GM21786 (cell line): ENCODE measurements at regions not wholly inside any gene's neighbourhood (a gene's known extent, or its start where the extent isn't known, plus 50 kb on each side); places are given as distances from the start of the nearest gene placed in this dataset.
"Not testable (repeated sequence)": the region's sequence is repeated elsewhere in the genome, so short reads cannot be mapped to it uniquely, and the experiment has no call there.

Source experiments
- ATAC-seq: cut with Tn5 transposase; IDR thresholded peaks from one replicate; pipeline ENCODE4 v1.9.1; 2021; ENCODE audit not compliant: unreplicated experiment

DNA sequence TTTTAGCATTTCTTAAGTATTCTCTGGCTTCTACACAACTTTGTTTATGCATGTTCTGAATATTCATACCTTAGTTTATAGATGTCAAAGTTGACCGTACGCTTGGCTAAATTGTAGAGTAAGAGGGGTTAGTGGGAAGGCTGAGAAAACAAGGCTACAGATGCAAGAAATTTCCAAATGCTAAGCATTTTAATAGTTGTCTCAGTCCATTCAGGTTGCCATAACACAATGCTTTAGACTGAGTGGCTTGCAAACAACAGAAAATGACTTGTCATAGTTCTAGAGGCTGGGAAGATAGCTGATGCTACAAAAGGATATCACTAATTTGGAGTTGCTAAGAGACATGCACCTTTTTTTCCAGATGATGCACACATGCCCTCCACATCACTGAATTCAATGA is 53.0 kb upstream of the C1QTNF3 start:
- not testable (repeated sequence) for ATAC-seq

DNA sequence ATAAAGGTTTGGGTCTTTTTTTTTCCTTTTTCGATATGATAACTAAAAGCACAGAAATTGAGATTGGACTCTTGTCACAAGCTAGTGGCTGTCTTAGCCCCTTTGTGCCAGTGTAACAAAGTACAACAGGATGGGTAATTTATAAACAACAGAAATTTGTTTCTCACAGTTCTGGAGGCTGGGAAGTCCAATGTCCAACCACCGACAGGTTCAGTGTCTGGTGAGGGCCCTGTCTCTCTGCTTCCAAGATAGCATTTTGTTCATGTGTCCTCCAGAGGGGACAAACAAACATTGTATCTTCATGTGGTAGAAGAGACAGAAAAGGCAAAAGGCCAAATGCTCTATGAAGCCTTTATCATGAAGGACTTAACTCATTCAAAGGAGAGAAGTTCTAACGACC is 56.9 kb upstream of the C1QTNF3 start:
- ATAC-seq, result not testable (repeated sequence)

DNA sequence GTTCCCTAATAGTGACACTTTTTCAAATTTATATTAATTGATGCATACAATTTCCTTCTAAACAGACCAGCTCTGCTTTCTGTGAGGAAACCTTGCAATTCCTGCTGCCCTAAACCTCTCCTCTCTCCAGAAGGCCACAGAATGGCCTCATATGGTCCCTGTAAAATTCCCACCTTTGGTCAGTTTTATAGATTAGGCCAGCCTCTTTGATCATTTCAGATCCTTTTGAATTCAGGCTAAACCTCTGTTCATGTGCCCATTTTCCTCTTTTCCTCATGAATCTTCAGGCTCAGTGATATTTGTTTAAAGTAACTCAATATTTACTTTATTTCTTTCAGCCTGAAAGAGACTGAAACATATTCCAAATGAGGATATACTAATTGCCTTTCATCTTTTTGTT is 58.6 kb upstream of the C1QTNF3 start:
- not testable (repeated sequence) for ATAC-seq

DNA sequence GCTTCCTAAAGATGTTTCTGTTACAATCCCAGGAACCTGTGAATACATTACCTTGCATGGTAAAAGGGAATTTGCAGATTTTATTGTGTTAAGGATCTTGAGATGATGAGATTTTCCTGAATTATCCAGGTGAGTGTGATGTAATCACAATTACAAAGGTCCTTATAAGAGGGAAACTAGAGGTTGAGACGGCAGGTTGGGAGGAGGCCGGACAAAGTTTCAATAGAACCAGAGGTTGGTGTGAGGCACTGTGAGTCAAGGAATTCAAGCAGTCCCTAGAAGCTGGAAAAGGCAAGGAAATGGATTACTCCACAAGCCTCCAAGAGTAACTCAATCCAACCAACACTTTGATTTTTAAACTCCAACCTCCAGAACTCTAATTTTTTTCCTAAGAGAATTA is 65.9 kb upstream of the C1QTNF3 start:
- ATAC-seq, result not testable (repeated sequence)

DNA sequence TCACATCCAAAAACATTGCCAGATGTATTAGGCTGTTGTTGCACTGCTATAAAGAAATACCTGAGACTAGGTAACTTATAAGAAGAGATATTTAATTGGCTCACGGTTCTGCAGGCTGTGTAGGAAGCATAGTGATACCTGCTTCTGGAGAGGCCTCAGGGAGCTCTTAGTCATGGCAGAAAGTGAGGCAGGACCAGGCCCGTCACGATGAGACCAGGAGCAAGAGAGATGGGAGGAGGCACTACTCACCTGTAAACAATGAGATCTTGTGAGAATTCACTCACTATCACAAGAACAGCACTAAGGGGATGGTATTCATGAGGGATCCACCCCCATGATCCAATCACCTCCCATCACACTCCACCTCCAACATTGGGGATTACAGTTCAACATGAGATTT is 81.3 kb upstream of the C1QTNF3 start:
- not testable (repeated sequence) for ATAC-seq

DNA sequence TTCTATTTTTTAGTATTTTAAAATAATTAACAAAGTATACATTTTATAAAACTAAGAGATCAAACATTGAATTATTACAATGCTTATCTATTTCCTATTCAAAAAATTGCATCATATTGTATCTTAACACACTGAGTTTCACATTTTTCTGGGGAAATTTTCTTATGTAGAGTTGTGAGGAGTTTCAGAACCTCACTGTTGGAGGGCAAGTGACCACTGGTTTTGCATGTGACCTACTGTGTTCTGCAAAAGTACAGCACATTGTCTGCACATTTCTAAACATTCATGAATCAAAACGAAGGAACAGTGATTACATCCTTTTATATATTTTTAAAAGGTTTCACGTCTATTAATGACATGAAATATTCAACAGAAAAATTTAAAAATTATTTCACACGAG is 82.3 kb upstream of the C1QTNF3 start:
- ATAC-seq, result peak; percentile 91

DNA sequence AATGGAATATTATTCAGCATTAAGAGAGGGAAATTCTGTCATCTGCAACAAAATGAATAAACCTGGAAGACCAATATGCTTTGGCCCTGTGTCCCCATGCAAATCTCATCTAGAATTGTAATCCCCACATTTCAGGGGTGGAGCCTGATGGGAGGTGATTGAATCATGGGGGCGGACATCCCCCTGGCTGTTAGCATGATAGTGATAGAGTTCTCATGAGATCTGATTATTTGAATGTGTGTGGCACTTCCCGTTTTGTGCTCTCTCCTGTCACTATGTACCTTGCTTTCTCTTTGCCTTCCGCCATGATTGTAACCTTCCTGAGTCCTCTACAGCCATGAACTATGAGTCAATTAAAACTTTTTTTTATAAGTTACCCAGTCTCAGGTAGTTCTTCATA is 83.7 kb upstream of the C1QTNF3 start:
- not testable (repeated sequence) for ATAC-seq

DNA sequence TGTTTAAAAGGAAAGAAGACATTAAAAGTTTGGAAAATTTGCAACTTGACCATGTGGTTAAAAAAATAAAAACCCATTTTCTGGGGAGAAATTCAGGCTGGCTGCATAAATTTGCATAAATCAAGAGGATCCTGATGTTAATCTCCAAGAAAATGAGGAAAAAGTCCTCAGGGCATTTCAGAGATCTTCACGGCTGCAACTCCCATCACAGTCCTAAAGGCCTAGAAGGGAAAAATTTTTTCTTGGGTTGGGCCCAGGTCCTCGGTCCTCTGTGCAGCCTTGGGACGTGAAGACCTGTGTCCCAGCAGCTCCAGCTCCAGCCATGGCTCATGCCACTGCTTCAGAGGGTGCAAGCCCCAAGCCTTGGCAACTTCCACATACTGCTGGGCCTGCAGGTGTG is 84.8 kb upstream of the C1QTNF3 start:
- ATAC-seq, result not testable (repeated sequence)

DNA sequence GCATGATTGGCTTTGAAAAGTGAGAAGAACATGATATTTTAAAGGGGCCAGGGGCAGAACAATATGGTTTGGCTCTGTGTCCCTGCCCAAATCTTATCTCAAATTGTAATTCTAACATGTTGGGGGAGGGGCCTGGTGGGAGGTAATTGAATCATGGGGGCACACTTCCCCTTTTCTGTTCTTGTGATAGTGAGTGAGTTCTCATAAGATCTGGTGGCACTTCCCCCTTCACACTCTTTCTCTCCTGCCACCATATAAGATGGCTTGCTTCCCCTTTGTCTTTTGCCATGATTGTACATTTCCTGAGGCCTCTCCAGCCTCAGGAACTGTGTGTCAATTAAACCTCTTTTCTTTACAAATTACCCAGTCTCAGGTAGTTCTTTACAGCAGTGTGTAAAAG is 85.9 kb upstream of the C1QTNF3 start:
- ATAC-seq, result not testable (repeated sequence)

DNA sequence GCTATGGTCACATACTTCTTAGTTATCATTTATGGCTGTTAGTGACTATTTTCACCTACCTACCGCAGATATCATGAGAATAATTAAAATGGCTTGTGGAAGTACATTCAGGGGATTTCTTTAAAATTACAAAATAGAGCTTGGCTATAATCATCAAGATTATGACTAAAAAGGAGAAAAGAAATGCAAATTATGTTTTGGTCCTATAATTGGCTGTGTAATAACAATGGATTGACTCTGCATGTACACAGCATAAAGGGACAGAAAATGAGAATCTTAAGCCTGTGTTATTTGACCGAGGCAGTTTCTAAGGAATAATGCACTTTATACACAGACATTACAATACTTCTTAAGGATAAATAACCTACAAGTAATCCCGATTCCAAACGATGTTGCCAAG is 112.0 kb upstream of the C1QTNF3 start:
- ATAC-seq, result not testable (repeated sequence)

DNA sequence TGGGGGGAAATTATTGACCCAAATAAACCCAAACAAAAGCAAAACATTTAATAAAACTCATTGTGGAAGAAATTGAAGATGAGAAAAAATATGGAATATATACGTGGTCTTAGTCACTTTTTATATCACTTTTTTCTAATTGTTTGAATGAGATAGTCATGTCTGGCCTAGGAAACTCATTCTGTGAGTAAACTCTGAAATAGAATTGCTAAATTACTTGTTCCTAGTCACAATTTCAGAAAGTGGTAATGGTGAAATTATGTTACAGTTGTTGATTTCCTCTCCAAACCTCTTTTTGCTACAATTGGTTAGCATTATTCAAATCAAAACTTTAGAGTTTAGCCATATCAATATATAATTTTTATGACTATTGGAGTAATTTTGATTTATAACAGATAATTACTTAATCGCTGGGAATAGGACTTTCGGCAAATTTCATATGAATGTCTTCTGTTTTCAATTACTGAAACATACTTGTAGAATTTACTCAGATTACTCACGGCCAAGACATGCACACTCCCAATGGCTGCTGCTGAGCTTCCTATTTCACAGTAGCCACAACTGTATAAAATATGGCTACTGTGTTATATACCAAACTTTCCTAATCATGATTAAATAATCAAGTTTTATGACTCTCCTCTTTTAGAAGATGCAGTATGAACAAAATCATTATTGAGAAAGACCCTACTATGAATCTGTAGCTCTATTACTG is 113.8 kb upstream of the C1QTNF3 start:
- not testable (repeated sequence) for ATAC-seq

DNA sequence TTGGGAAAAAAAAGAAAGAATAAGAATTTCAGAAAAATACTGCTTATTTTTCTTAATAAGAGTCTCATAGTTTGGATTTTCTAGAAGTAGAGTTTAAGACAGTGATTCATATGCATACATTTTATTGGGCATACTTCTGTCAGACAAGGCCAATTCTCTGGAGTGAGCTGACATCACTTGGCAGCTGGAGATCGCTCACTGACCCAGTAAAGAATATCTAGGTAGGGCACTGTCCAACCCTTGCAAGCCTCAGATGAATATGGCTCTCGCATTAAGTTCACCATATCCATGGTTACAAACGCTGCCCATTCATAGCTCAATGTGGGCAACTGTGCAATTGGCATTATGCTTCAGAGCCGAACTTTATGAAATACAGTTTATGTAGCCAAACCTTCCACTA is 117.9 kb upstream of the C1QTNF3 start:
- not testable (repeated sequence) for ATAC-seq

DNA sequence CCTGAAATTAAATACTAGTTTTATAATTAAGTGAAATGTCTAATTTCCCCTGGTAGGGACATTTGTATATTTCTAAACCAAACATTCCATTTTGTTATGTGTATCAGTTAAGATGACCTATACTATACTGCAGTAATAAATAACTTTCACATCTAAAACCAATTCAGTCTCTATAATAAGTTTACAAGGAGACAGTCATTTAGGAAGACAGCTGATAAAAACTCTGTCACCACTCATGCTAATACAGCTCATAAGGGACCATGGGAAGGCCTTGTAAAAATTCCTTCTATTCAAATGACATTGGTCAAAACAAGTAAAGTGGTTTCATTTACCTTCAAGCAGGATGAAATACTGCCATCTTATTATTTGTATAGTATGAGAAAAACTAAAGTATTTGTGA is 128.4 kb upstream of the C1QTNF3 start:
- ATAC-seq, result not testable (repeated sequence)

DNA sequence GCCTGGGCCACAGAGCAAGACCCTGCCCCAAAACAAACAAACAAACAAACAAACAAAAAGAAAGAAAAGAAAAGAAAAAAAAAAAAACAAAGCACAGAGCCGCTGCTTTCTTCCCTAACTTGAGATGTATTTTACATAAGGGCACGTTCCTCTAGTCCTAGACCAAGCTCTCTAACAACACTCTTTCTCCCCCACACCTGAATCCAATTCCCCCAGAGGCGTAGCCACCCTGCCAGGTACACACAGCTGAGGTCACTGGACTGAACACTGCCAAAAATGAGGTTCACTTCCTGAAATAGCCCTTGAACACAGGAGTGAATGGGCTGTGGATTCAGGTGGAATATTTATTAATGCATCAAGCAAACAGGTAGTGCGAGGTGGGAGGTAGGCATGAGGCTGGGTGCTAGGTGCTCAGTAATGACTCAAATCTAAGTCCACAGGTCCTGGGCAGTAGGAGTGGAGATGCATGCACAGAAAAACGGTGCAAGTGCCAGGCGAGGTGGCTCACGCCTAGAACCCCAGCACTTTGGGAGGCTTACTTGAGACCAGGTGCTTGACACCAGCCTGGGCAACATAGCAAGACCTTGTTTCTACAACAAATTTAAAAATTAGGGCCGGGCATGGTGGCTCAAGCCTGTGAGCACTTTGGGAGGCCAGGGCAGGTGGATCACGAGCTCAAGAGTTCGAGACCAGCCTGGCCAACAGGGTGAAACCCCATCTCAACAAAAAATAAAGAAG is 136.6 kb upstream of the C1QTNF3 start:
- ATAC-seq, result not testable (repeated sequence)

DNA sequence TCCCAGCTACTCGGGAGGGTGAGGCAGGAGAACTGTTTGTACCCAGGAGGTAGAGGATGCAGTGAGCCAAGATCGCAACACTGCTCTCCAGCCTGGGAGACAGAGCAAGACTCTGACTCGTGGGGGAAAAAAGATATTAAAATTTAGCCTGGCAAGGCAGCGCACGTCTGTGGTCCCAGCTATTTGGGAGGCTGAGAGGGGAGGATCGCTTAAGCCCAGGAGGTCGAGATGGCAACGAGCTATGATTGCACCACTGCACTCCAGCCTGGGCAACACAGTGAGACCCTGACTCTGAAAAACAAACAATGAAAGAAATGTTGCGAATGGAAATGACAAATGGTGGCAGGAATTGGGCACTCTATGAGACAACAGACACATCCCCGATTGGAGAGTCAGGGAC is 137.2 kb upstream of the C1QTNF3 start:
- ATAC-seq, result not testable (repeated sequence)

DNA sequence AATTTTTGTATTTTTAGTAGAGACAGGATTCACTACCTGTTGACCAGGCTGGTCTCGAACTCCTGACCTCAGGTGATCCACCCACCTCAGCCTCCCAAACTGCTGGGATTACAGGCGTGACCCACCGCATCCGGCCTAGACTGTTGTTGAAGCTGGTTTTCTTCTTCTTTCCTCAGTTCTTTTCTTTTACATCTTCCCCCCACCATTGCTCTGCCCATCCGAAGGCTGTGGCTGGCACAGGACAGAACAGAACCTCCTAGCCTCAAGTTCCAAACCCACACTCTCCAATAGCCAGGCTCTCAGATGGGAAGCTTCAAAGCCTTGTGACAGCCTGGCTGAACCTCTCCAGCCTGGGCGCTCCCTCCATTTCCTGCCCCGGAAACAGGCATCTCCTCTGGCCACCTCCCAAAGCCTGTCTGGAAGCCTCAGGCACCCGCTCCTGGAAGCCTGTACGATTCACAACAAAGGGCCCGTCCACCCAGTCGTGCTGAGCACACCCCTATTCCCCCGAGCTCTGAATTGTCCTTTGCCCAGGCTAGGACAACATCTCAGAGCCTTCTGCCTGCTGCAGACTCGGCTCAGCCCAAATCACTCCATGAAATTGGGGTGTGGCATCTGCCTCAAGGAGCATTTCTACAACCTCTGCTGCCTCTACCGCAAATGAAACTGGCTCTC is 138.1 kb upstream of the C1QTNF3 start:
- not testable (repeated sequence) for ATAC-seq

DNA sequence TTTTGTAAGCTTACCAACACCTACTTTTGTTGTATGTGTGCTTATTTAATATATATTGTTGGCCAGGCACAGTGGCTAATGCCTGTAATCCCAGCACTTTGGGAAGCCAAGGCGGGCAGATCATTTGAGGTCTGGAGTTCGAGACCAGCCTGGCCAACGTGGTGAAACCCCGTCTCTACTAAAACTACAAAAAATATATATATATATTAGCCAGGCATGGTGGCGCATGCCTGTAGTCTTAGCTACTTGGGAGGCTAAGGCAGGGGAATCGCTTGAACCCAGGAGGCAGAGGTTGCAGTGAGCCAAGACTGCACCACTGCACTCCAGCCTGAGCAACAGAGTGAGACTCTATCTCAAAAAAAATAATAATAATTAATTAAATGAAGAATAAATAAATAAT is 142.0 kb upstream of the C1QTNF3 start:
- ATAC-seq, result not testable (repeated sequence)

DNA sequence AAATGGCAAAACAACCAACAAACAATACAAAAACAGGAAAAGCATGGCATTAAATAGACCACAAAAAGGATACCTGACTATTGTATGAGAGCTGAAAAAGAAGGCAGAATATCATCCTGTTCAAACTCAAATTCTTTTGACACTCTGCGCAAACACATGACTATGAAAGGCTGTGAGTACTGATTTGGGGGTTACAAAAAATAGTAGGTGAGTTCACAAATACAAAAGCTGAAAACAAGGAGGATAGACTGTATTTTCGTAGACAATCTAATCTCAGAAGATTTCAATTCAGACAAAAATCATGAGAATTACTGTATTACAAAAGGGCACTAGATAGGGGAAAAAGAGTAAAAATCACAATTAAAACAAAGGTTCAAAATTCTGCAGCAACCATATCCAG is 142.6 kb upstream of the C1QTNF3 start:
- not testable (repeated sequence) for ATAC-seq

DNA sequence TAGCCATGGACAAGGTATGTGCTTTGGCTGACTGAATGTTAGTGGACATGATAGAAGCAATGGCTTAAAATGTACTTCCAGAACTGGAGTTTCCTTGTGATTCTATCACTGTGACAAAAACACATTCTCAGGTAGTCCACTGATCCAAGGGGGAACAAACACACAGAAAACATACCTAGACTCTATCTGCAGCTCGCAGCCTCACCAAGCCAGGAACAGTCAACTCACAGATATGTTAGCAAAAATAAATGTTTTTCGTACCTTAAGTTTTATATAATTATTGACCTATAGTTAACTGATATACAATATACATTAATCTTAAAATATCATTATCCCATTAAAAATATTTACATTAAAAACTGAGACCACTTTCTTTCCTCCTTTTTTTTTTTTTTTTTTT is 143.1 kb upstream of the C1QTNF3 start:
- not testable (repeated sequence) for ATAC-seq

DNA sequence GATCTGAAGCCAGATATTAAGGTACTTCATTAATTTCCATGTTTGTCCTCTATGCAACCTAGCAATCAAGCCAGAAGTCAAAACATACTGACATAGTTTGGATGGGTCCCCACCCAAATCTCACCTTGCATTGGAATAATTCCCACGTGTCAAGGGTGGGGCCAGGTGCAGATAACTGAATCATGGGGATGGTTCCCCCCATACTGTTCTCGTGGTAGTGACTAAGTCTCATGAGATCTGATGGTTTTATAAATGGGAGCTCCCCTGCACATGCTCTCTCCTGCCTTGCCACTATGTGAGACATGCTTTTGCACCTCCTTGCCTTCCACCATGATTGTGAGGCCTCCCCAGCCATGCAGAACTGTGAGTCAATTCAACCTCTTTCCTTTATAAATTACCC is 143.9 kb upstream of the C1QTNF3 start:
- not testable (repeated sequence) for ATAC-seq

DNA sequence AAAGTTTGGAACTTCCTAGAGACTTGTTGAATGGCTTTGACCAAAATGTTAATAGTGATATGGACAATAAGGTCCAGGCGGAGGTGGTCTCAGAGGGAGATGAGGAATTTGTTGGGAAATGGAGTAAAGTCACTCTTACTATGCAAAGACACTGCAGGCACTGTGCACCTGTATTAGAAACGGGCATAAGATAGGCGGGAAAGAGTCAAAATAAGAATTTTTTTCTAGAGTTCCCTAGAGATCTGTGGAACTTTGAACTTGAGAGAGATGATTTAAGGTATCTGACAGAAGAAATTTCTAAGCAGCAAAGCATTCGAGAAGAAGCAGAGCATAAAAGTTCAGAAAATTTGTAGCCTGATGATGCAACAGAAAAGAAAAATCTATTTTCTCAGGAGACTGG is 144.4 kb upstream of the C1QTNF3 start:
- not testable (repeated sequence) for ATAC-seq
